Stomach (tissue), 4 donors: ENCODE measurements at regions not wholly inside any gene's neighbourhood (a gene's known extent, or its start where the extent isn't known, plus 50 kb on each side); places are given as distances from the start of the nearest gene placed in this dataset.

Experiments used
- CTCF ChIP-seq, 7 experiments: fragments of 450-650 bp in 4 of 7; fragments of 200-600 bp in 3 of 7; sonication (generic) in 3 of 7; IDR thresholded peaks; one replicate each; pipeline ENCODE4 v1.5.1; 2016 to 2019; ENCODE audit warnings: antibody characterized with exemption in 7 of 7, control low read depth in 2 of 7, mild to moderate bottlenecking in 1 of 7
- EP300 ChIP-seq: sonication (generic); formaldehyde crosslinking; IDR thresholded peaks from one replicate; pipeline ENCODE4 v1.6.1; 2017; ENCODE audit warnings: antibody characterized with exemption
- POLR2AphosphoS5 ChIP-seq, 3 donors: sonication (generic); formaldehyde crosslinking; IDR thresholded peaks; one replicate each; pipeline ENCODE4 v1.6.1; 2016; ENCODE audit warnings: antibody characterized with exemption in 3 of 3

- TF ChIP-seq EP300 = no peak
- no peak for TF ChIP-seq CTCF (IDR thresholded peaks at IDR 0.05)
- TF ChIP-seq POLR2AphosphoS5 (IDR thresholded peaks at IDR 0.05) = no peak
Measured at GRCh38 chr20:55741801-55742200, 263.5 kb downstream of the CBLN4 start.
